RWPE2 (cell line): ENCODE measurements at regions not wholly inside any gene's neighbourhood (a gene's known extent, or its start where the extent isn't known, plus 50 kb on each side); places are given as distances from the start of the nearest gene placed in this dataset.
A peak's percentile ranks its signal among the peaks of the same experiment; 100 is the strongest.

Experiments used
- ATAC-seq: fragments of 200-7000 bp; cut with Tn5 transposase; 3 replicates; pipeline ENCODE4 v1.9.1; 2021; ENCODE audit warnings: low read depth
- DNase-seq: peaks from one replicate; pipeline ENCODE4 v3.0.0-alpha.2; 2020; ENCODE audit warnings: low spot score
- H3K27ac ChIP-seq: fragments of 450-650 bp; 2 replicates; pipeline ENCODE4 v1.5.1; 2017; ENCODE audit warnings: mild to moderate bottlenecking; ENCODE audit not compliant: poor library complexity, severe bottlenecking
- H3K27me3 ChIP-seq: fragments of 250-450 bp; sonication (Bioruptor Pico); 2 replicates; pipeline ENCODE4 v1.5.1; 2021; ENCODE audit warnings: mild to moderate bottlenecking, moderate library complexity; ENCODE audit not compliant: insufficient read depth, poor library complexity, severe bottlenecking
- H3K36me3 ChIP-seq: fragments of 250-450 bp; sonication (Bioruptor Pico); 2 replicates; pipeline ENCODE4 v1.5.1; 2020; ENCODE audit warnings: low read depth, mild to moderate bottlenecking, moderate library complexity
- H3K4me1 ChIP-seq: fragments of 250-450 bp; sonication (Bioruptor Pico); 2 replicates; pipeline ENCODE4 v1.5.1; 2021; ENCODE audit warnings: mild to moderate bottlenecking, moderate library complexity; ENCODE audit not compliant: insufficient read depth, poor library complexity, severe bottlenecking
- H3K4me3 ChIP-seq: fragments of 250-450 bp; sonication (Bioruptor Pico); 2 replicates; pipeline ENCODE4 v1.5.1; 2021; ENCODE audit warnings: mild to moderate bottlenecking, moderate library complexity; ENCODE audit not compliant: severe bottlenecking
- H3K9me3 ChIP-seq: fragments of 250-450 bp; sonication (Bioruptor Pico); 2 replicates; pipeline ENCODE4 v1.5.1; 2021; ENCODE audit warnings: mild to moderate bottlenecking, moderate library complexity; ENCODE audit not compliant: severe bottlenecking
- TF ChIP-seq, protein P1 (sequence below): fragments of 450-650 bp; IDR thresholded peaks from one replicate; pipeline ENCODE4 v1.5.1; 2017; ENCODE audit warnings: mild to moderate bottlenecking, moderate library complexity; ENCODE audit not compliant: poor library complexity, severe bottlenecking

GRCh38 chr6:91653076-91653723 is 1066.3 kb upstream of the MAP3K7 start:
- H3K9me3 ChIP-seq, result no peaks in the 10 kb centered on the region
- peaks cover under 1% of the 10 kb centered on the region for H3K27me3 ChIP-seq
- TF ChIP-seq, protein P1, sequence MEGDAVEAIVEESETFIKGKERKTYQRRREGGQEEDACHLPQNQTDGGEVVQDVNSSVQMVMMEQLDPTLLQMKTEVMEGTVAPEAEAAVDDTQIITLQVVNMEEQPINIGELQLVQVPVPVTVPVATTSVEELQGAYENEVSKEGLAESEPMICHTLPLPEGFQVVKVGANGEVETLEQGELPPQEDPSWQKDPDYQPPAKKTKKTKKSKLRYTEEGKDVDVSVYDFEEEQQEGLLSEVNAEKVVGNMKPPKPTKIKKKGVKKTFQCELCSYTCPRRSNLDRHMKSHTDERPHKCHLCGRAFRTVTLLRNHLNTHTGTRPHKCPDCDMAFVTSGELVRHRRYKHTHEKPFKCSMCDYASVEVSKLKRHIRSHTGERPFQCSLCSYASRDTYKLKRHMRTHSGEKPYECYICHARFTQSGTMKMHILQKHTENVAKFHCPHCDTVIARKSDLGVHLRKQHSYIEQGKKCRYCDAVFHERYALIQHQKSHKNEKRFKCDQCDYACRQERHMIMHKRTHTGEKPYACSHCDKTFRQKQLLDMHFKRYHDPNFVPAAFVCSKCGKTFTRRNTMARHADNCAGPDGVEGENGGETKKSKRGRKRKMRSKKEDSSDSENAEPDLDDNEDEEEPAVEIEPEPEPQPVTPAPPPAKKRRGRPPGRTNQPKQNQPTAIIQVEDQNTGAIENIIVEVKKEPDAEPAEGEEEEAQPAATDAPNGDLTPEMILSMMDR, result no peak
- H3K36me3 ChIP-seq, result no peaks in the 10 kb centered on the region
- no peak overlapping the region for H3K27ac ChIP-seq
- no peak for ATAC-seq
- H3K4me1 ChIP-seq, result no peaks in the 10 kb centered on the region
- no peak for DNase-seq
- H3K4me3 ChIP-seq, result no peak overlapping the region

- DNase-seq, result no peak
- no peak for ATAC-seq
- H3K4me3 ChIP-seq, result no peak overlapping the region
- no peaks in the 10 kb centered on the region for H3K9me3 ChIP-seq
- no peak overlapping the region for H3K27ac ChIP-seq
- H3K27me3 ChIP-seq, result peaks cover 10% of the 10 kb centered on the region
- H3K4me1 ChIP-seq, result no peaks in the 10 kb centered on the region
- TF ChIP-seq, protein P1, result no peak
- H3K36me3 ChIP-seq, result no peaks in the 10 kb centered on the region
Observed at GRCh38 chr6:91646649-91647048, 1059.8 kb upstream of the MAP3K7 start.

GRCh38 chr6:91645811-91646210 is 1058.9 kb upstream of the MAP3K7 start:
- Histone ChIP-seq H3K9me3 (no peaks in the 10 kb centered on the region), H3K36me3 (no peaks in the 10 kb centered on the region), H3K4me1 (no peaks in the 10 kb centered on the region), H3K4me3 (no peak overlapping the region), H3K27ac (no peak overlapping the region), H3K27me3 (peaks cover 12% of the 10 kb centered on the region)
- TF ChIP-seq, protein P1, result no peak
- DNase-seq (no peak), ATAC-seq (no peak)

GRCh38 chr6:91637217-91637616 is 1050.3 kb upstream of the MAP3K7 start:
- H3K27me3 ChIP-seq, result peaks cover 7% of the 10 kb centered on the region
- no peak overlapping the region for H3K27ac ChIP-seq
- no peaks in the 10 kb centered on the region for H3K36me3 ChIP-seq
- DNase-seq (no peak), ATAC-seq (no peak)
- H3K4me1 ChIP-seq, result no peaks in the 10 kb centered on the region
- H3K9me3 ChIP-seq, result no peaks in the 10 kb centered on the region
- H3K4me3 ChIP-seq, result no peak overlapping the region
- TF ChIP-seq, protein P1, result no peak

- DNase-seq, result no peak
Observed at GRCh38 chr6:91634791-91635190, 1047.9 kb upstream of the MAP3K7 start.

More at GRCh38 chr6:91634791-91635190, 1047.9 kb upstream of the MAP3K7 start:
- Histone ChIP-seq H3K4me3 (no peak overlapping the region), H3K9me3 (no peaks in the 10 kb centered on the region), H3K4me1 (no peaks in the 10 kb centered on the region), H3K27ac (no peak overlapping the region), H3K27me3 (no peaks in the 10 kb centered on the region), H3K36me3 (no peaks in the 10 kb centered on the region)
- TF ChIP-seq, protein P1, result no peak
- ATAC-seq, result peak; percentile 70
